H1 (cell line): ENCODE measurements at regions not wholly inside any gene's neighbourhood (a gene's known extent, or its start where the extent isn't known, plus 50 kb on each side); places are given as distances from the start of the nearest gene placed in this dataset.

Experiments
- CTCF ChIA-PET: fragments of 300-600 bp; sonication (Branson Sonifier 250); formaldehyde crosslinking; loops from one replicate; lab custom pipeline; 2021; ENCODE audit not compliant: partially characterized antibody; lab: Charles Lee
- POLR2A ChIA-PET: fragments of 300-600 bp; sonication (Branson Sonifier 250); formaldehyde crosslinking; loops from one replicate; lab custom pipeline; 2021; ENCODE audit warnings: inconsistent platforms; ENCODE audit not compliant: partially characterized antibody; lab: Charles Lee
- DNase-seq, 2 experiments: peaks; one replicate each; pipeline versions ENCODE4 v3.0.0 to v3.0.0-alpha.2; 2010 to 2022; ENCODE audit warnings: low spot score in 2 of 2, low read depth in 1 of 2, mixed read lengths in 1 of 2
- FAIRE-seq: peaks from 2 replicates; lab custom pipeline; 2011; peaks lifted over from hg19 to GRCh38; lab: Jason Lieb, UNC
- H2AFZ ChIP-seq: 2 replicates; pipeline ENCODE4 v1.8.1; 2012; ENCODE audit warnings: low read length, inconsistent platforms
- H2AK5ac ChIP-seq: 2 replicates; pipeline ENCODE4 v1.6.1; 2013; ENCODE audit warnings: low read depth, low read length
- H2BK120ac ChIP-seq: replicated peaks from 2 replicates; pipeline ENCODE3; 2013; ENCODE audit warnings: low read depth, low read length, inconsistent platforms
- H2BK12ac ChIP-seq: 2 replicates; pipeline ENCODE4 v1.6.1; 2013; ENCODE audit warnings: low read depth, low read length
- H2BK15ac ChIP-seq: 2 replicates; pipeline ENCODE4 v1.6.1; 2013; ENCODE audit warnings: low read length
- H2BK20ac ChIP-seq: 2 replicates; pipeline ENCODE4 v1.6.1; 2013; ENCODE audit warnings: low read length
- H2BK5ac ChIP-seq: 2 replicates; pipeline ENCODE4 v1.6.1; 2013; ENCODE audit warnings: low read depth, low read length
- H3K14ac ChIP-seq: 2 replicates; pipeline ENCODE4 v1.6.1; 2013; ENCODE audit warnings: inconsistent platforms; ENCODE audit not compliant: insufficient read length
- H3K18ac ChIP-seq: 2 replicates; pipeline ENCODE4 v1.6.1; 2013; ENCODE audit warnings: low read length; ENCODE audit errors: extremely low read depth
- H3K23ac ChIP-seq: 2 replicates; pipeline ENCODE4 v1.6.1; 2013; ENCODE audit warnings: inconsistent platforms; ENCODE audit not compliant: insufficient read length
- H3K23me2 ChIP-seq: 2 replicates; pipeline ENCODE4 v1.6.1; 2013; ENCODE audit warnings: low read depth, low read length
- H3K27ac ChIP-seq: 2 replicates; pipeline ENCODE4 v1.6.1; 2011; ENCODE audit warnings: low read depth, low read length, inconsistent platforms
- H3K27me3 ChIP-seq, 4 experiments: replicated peaks in 1 of 4; 1 replicate in 1 of 4; 2 replicates in 3 of 4; pipeline versions ENCODE4 v1.6.1 to v1.8.1; 2011 to 2013; ENCODE audit warnings: low read length in 3 of 4, mild to moderate bottlenecking in 3 of 4, inconsistent platforms in 2 of 4, mixed read lengths in 2 of 4, moderate library complexity in 1 of 4; ENCODE audit not compliant: control insufficient read depth in 3 of 4, insufficient read depth in 3 of 4; ENCODE audit errors: extremely low read depth in 1 of 4
- H3K36me3 ChIP-seq, 4 experiments: 2 replicates each; pipeline versions ENCODE4 v1.6.1 to v1.8.1; 2011 to 2013; ENCODE audit warnings: mild to moderate bottlenecking in 4 of 4, low read length in 3 of 4, moderate library complexity in 2 of 4, control low read depth in 1 of 4, inconsistent platforms in 1 of 4; ENCODE audit not compliant: insufficient read depth in 4 of 4, control insufficient read depth in 2 of 4
- H3K4ac ChIP-seq: replicated peaks from 2 replicates; pipeline ENCODE3; 2013; ENCODE audit warnings: low read length, low read depth, mixed read lengths, inconsistent platforms; ENCODE audit not compliant: insufficient read length
- H3K4me1 ChIP-seq, 4 experiments: replicated peaks in 1 of 4; 1 replicate in 1 of 4; 2 replicates in 3 of 4; pipeline versions ENCODE4 v1.6.1 to v1.8.1; 2011 to 2013; ENCODE audit warnings: low read length in 3 of 4, inconsistent platforms in 2 of 4, mixed read lengths in 1 of 4; ENCODE audit not compliant: insufficient read depth in 4 of 4, control insufficient read depth in 3 of 4
- H3K4me2 ChIP-seq, 2 experiments: 2 replicates each; pipeline versions ENCODE4 v1.6.1 to v1.8.1; 2011 to 2013; ENCODE audit warnings: low read depth in 2 of 2, low read length in 2 of 2, control low read depth in 1 of 2, inconsistent platforms in 1 of 2, mild to moderate bottlenecking in 1 of 2; ENCODE audit not compliant: insufficient read depth in 1 of 2
- H3K4me3 ChIP-seq, 4 experiments: fragments of 200-600, 300-600 bp in 1 of 4; sonication (generic), shearing (Covaris generic), sonication (Bioruptor Twin) in 1 of 4; 2 replicates each; pipeline versions ENCODE4 v1.5.1 to v1.8.1; 2011 to 2016; ENCODE audit warnings: low read length in 4 of 4, low read depth in 3 of 4, control low read depth in 2 of 4, inconsistent platforms in 2 of 4, mild to moderate bottlenecking in 2 of 4, mixed read lengths in 1 of 4, moderate library complexity in 1 of 4; ENCODE audit not compliant: insufficient read depth in 2 of 4; ENCODE audit errors: extremely low read depth in 1 of 4
- H3K56ac ChIP-seq: replicated peaks from 2 replicates; pipeline ENCODE3; 2013; ENCODE audit warnings: low read depth, mild to moderate bottlenecking, mixed read lengths, low read length, inconsistent platforms; ENCODE audit not compliant: insufficient read length
- H3K79me1 ChIP-seq: 2 replicates; pipeline ENCODE4 v1.6.1; 2013; ENCODE audit warnings: low read depth, low read length, control low read depth
- H3K79me2 ChIP-seq, 2 experiments: 2 replicates each; pipeline versions ENCODE4 v1.6.1 to v1.8.1; 2012 to 2013; ENCODE audit warnings: low read length in 2 of 2, mild to moderate bottlenecking in 2 of 2, inconsistent platforms in 1 of 2; ENCODE audit not compliant: insufficient read depth in 2 of 2, control insufficient read depth in 1 of 2
- H3K9ac ChIP-seq, 4 experiments: replicated peaks in 1 of 4; 1 replicate in 1 of 4; 2 replicates in 3 of 4; pipeline versions ENCODE4 v1.6.1 to v1.8.1; 2011 to 2013; ENCODE audit warnings: low read depth in 3 of 4, low read length in 3 of 4, control low read depth in 2 of 4, mild to moderate bottlenecking in 2 of 4, moderate library complexity in 2 of 4, inconsistent platforms in 1 of 4; ENCODE audit errors: extremely low read depth in 1 of 4
- H3K9me3 ChIP-seq, 2 experiments: 2 replicates each; pipeline versions ENCODE4 v1.6.1 to v1.8.1; 2012 to 2013; ENCODE audit warnings: mild to moderate bottlenecking in 2 of 2, moderate library complexity in 2 of 2, control low read depth in 1 of 2, inconsistent platforms in 1 of 2, low read depth in 1 of 2, low read length in 1 of 2, mixed read lengths in 1 of 2; ENCODE audit not compliant: insufficient read depth in 2 of 2
- H4K20me1 ChIP-seq, 2 experiments: replicated peaks in 1 of 2; 2 replicates each; pipeline versions ENCODE3 to v1.8.1; 2011 to 2013; ENCODE audit warnings: inconsistent platforms in 2 of 2, low read length in 2 of 2, mild to moderate bottlenecking in 1 of 2; ENCODE audit not compliant: insufficient read depth in 2 of 2, control insufficient read depth in 1 of 2
- H4K5ac ChIP-seq: 2 replicates; pipeline ENCODE4 v1.6.1; 2013; ENCODE audit warnings: low read length, low read depth, mixed read lengths, inconsistent platforms; ENCODE audit not compliant: insufficient read length
- H4K8ac ChIP-seq: 2 replicates; pipeline ENCODE4 v1.8.0; 2013; ENCODE audit warnings: mild to moderate bottlenecking, moderate library complexity, low read length, inconsistent platforms; ENCODE audit not compliant: insufficient read depth; ENCODE audit errors: extremely low read depth
- H4K91ac ChIP-seq: replicated peaks from 2 replicates; pipeline ENCODE3; 2013; ENCODE audit warnings: low read length, mixed read lengths, inconsistent platforms; ENCODE audit not compliant: insufficient read length
- CBX8 ChIP-seq: fragments of 300-800, 300-1000 bp; sonication (generic); IDR thresholded peaks from 2 replicates; pipeline ENCODE4 v1.7.1; 2016; ENCODE audit warnings: low read depth, low read length, borderline replicate concordance
- WGBS, 2 experiments: shearing (Covaris generic) in 1 of 2; methylation state at CpG; one replicate each; pipeline versions ENCODE4 v1.1.6 to v1.1.7; 2013 to 2015; ENCODE audit warnings: low lambda C conversion rate in 2 of 2, mixed read lengths in 2 of 2, inconsistent platforms in 1 of 2, low coverage in 1 of 2, missing lambda C conversion rate in 1 of 2; ENCODE audit not compliant: insufficient replicate concordance in 2 of 2, insufficient coverage in 1 of 2, insufficient read length in 1 of 2; ENCODE audit errors: extremely low coverage in 1 of 2, missing lambda C conversion rate in 1 of 2; 5-methylcytosine and 5-hydroxymethylcytosine counted together

DNA sequence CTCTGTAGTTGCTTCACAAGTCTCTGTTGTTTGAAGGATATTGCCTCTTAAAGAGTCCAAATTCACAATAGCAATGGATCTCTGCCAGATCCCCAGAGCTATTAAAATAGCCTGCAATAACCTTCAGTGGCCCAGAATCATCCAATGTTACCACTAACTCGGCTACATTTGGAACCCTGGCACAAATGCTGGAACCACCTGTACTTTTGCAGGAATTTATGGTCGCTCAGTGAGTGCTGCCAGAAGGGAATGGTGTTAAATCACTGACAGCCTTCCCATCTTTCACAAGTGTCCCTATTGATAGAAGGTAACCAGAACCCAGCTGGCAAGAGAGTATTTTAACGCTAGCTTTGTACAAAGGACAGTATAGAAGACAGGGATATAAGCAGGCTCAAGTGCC is 298.8 kb upstream of the PLSCR5 start:
- TF ChIP-seq CBX8, result no peak
- TF ChIP-seq, all 59 proteins: peak for 0
- POLR2A ChIA-PET, result no interaction called here
- Histone ChIP-seq H3K18ac (no peak overlapping the region), H2BK12ac (no peak overlapping the region), H2BK5ac (no peak overlapping the region), H3K4me1 (no peaks in the 10 kb centered on the region), H3K4ac (no peak overlapping the region), H2BK20ac (no peak overlapping the region), H4K5ac (no peak overlapping the region), H3K56ac (no peak overlapping the region), H3K4me2 (no peak overlapping the region), H3K23me2 (no peaks in the 10 kb centered on the region), H3K27me3 (no peaks in the 10 kb centered on the region), H3K79me1 (no peaks in the 10 kb centered on the region), H3K9me3 (no peaks in the 10 kb centered on the region), H3K14ac (no peak overlapping the region), H4K20me1 (no peaks in the 10 kb centered on the region), H3K79me2 (no peaks in the 10 kb centered on the region), H4K8ac (no peak overlapping the region), H2AK5ac (no peak overlapping the region), H3K23ac (no peak overlapping the region), H2BK15ac (no peak overlapping the region), H4K91ac (no peak overlapping the region), H3K36me3 (no peaks in the 10 kb centered on the region), H3K9ac (no peak overlapping the region), H3K4me3 (no peak overlapping the region), H3K27ac (no peak overlapping the region), H2AFZ (no peak overlapping the region), H2BK120ac (no peak overlapping the region)
- CTCF ChIA-PET, result no interaction called here
- no peak for DNase-seq
- no peak for FAIRE-seq
- WGBS, 2 experiments, result 87% methylated on average over 3 of the region's 3 CpGs; no CpG with 5 or more reads in 1 of the 2 experiments
